Endothelial cell of umbilical vein (primary cell): ENCODE measurements at regions not wholly inside any gene's neighbourhood (a gene's known extent, or its start where the extent isn't known, plus 50 kb on each side); places are given as distances from the start of the nearest gene placed in this dataset.

Source experiments
- BruUV-seq: library from RNA; stranded (reverse); fragments of 400-500 nt; replicated peaks from 2 replicates; lab custom pipeline; 2021; lab: Mats Ljungman, UMichigan
- CTCF ChIA-PET: fragments of 300-600, 350-600 bp; sonication (Branson Sonifier 250); formaldehyde crosslinking; loops from one replicate; lab custom pipeline; 2021; ENCODE audit warnings: antibody characterized with exemption, inconsistent platforms; lab: Charles Lee
- POLR2A ChIA-PET: fragments of 300-600, 350-600 bp; sonication (Branson Sonifier 250); formaldehyde crosslinking; loops from one replicate; lab custom pipeline; 2021; ENCODE audit warnings: antibody characterized with exemption, inconsistent platforms; lab: Charles Lee
- DNase-seq: peaks from one replicate; pipeline ENCODE4 v3.0.0-alpha.2; 2011; ENCODE audit warnings: low read depth, low spot score
- FAIRE-seq: peaks from 2 replicates; lab custom pipeline; 2011; peaks lifted over from hg19 to GRCh38; lab: Jason Lieb, UNC
- H2AFZ ChIP-seq: 2 replicates; pipeline ENCODE4 v1.6.0; 2012; ENCODE audit warnings: low read depth, low read length, control low read depth, inconsistent platforms
- H3K27ac ChIP-seq: 2 replicates; pipeline ENCODE4 v1.5.1; 2011; ENCODE audit warnings: low read depth, mild to moderate bottlenecking, control low read depth, low read length, moderate library complexity; ENCODE audit not compliant: insufficient read depth
- H3K27me3 ChIP-seq, 2 experiments: 2 replicates each; pipeline versions ENCODE4 v1.6.0 to v1.6.1; 2011; ENCODE audit warnings: low read length in 2 of 2, mixed read lengths in 1 of 2; ENCODE audit not compliant: control insufficient read depth in 2 of 2, insufficient read depth in 2 of 2
- H3K36me3 ChIP-seq, 2 experiments: 2 replicates in 1 of 2; 3 replicates in 1 of 2; pipeline ENCODE4 v1.5.1; 2011; ENCODE audit warnings: low read length in 2 of 2, mild to moderate bottlenecking in 1 of 2, moderate library complexity in 1 of 2; ENCODE audit not compliant: control insufficient read depth in 2 of 2, insufficient read depth in 2 of 2; ENCODE audit errors: extremely low read depth in 1 of 2
- H3K4me1 ChIP-seq: 3 replicates; pipeline ENCODE4 v1.5.1; 2011; ENCODE audit warnings: mild to moderate bottlenecking, low read length; ENCODE audit not compliant: control insufficient read depth, insufficient read depth; ENCODE audit errors: extremely low read depth
- H3K4me2 ChIP-seq: 2 replicates; pipeline ENCODE4 v1.6.1; 2011; ENCODE audit warnings: low read length, control low read depth, mixed read lengths; ENCODE audit not compliant: insufficient read depth
- H3K4me3 ChIP-seq, 3 experiments: fragments of 200-600 bp in 1 of 3; sonication (generic), shearing (Covaris generic) in 1 of 3; replicated peaks in 1 of 3; 2 replicates each; pipeline ENCODE4 v1.5.1; 2011 to 2016; ENCODE audit warnings: control low read depth in 3 of 3, low read length in 3 of 3, mild to moderate bottlenecking in 2 of 3, inconsistent platforms in 1 of 3, low read depth in 1 of 3, moderate library complexity in 1 of 3; ENCODE audit not compliant: insufficient read depth in 1 of 3
- H3K79me2 ChIP-seq: 2 replicates; pipeline ENCODE4 v1.6.0; 2012; ENCODE audit warnings: low read length, inconsistent platforms; ENCODE audit not compliant: control insufficient read depth, insufficient read depth
- H3K9ac ChIP-seq: replicated peaks from 2 replicates; pipeline ENCODE3; 2011; ENCODE audit warnings: low read length, control low read depth; ENCODE audit not compliant: insufficient read depth; ENCODE audit errors: extremely low read depth
- H3K9me1 ChIP-seq: replicated peaks from 3 replicates; pipeline ENCODE4 v1.6.0; 2011; ENCODE audit warnings: mild to moderate bottlenecking, low read length; ENCODE audit not compliant: control insufficient read depth, insufficient read depth; ENCODE audit errors: extremely low read depth
- H3K9me3 ChIP-seq: replicated peaks from 2 replicates; pipeline ENCODE4 v1.5.1; 2012; ENCODE audit warnings: low read length, inconsistent platforms; ENCODE audit not compliant: control insufficient read depth, insufficient read depth
- H4K20me1 ChIP-seq: replicated peaks from 2 replicates; pipeline ENCODE3; 2011; ENCODE audit warnings: mild to moderate bottlenecking, low read length; ENCODE audit not compliant: control insufficient read depth, insufficient read depth; ENCODE audit errors: extremely low read depth
- CTCF ChIP-seq, 2 donors: IDR thresholded peaks; 1 replicate in 1 of 2; 2 replicates in 1 of 2; pipeline ENCODE4 v1.5.1; 2011; ENCODE audit warnings: low read length in 2 of 2, mild to moderate bottlenecking in 2 of 2, moderate library complexity in 2 of 2, control low read depth in 1 of 2, inconsistent platforms in 1 of 2, low read depth in 1 of 2; ENCODE audit not compliant: insufficient read depth in 1 of 2; ENCODE audit errors: extremely low read depth in 1 of 2
- EZH2 ChIP-seq: IDR thresholded peaks from 2 replicates; pipeline ENCODE4 v1.6.1; 2012; ENCODE audit warnings: borderline replicate concordance, low read depth, mild to moderate bottlenecking, moderate library complexity, low read length, inconsistent platforms; ENCODE audit not compliant: severe bottlenecking
- GATA2 ChIP-seq: IDR thresholded peaks from 2 replicates; pipeline ENCODE4 v1.7.0; 2011; ENCODE audit warnings: low read depth, mild to moderate bottlenecking, moderate library complexity, mixed read lengths, low read length; ENCODE audit not compliant: insufficient read length, insufficient read depth
- JUN ChIP-seq: IDR thresholded peaks from 2 replicates; pipeline ENCODE4 v1.6.1; 2011; ENCODE audit warnings: borderline replicate concordance, low read depth; ENCODE audit not compliant: insufficient read length, insufficient read depth
- MYC ChIP-seq: IDR thresholded peaks from one replicate; pipeline ENCODE4 v1.6.1; 2011; ENCODE audit warnings: mild to moderate bottlenecking, low read depth, low read length
- dilution Hi-C: fragments of 300-500 bp; cut with MboI; formaldehyde crosslinking; loops from one replicate; pipeline ENCODE4 v1.15.0; 2019; ENCODE audit warnings: low sequenced_read_pairs; ENCODE audit not compliant: extremely low pct_ligation_motif_present
- intact Hi-C: fragments of 100-400 bp; cut with micrococcal nuclease; formaldehyde crosslinking; loops from one replicate; pipeline ENCODE4 v1.10.0; 2022

- H3K9me1 ChIP-seq: no peaks in the 10 kb centered on the region
- H3K27ac ChIP-seq: no peak overlapping the region
- intact Hi-C loops (no loop called here), dilution Hi-C loops (no loop called here)
- no peak overlapping the region for H2AFZ ChIP-seq
- FAIRE-seq: no peak
- no TSS peak for BruUV-seq
- H3K27me3 ChIP-seq: no peaks in the 10 kb centered on the region
- TF ChIP-seq EZH2 (no peak), MYC (no peak), JUN (no peak), GATA2 (no peak), CTCF (IDR thresholded peaks at IDR 0.05; ENCODE audit: extremely low read depth in 1 of 2, insufficient read depth in 1 of 2, low read depth in 1 of 2, low read length in 2 of 2) (no peak)
- H3K4me1 ChIP-seq: no peaks in the 10 kb centered on the region
- no peaks in the 10 kb centered on the region for H3K79me2 ChIP-seq
- H4K20me1 ChIP-seq: no peaks in the 10 kb centered on the region
- H3K9me3 ChIP-seq: peaks cover 18% of the 10 kb centered on the region
- DNase-seq: no peak
- no peak overlapping the region for H3K9ac ChIP-seq
- no peak overlapping the region for H3K4me2 ChIP-seq
- H3K36me3 ChIP-seq: no peaks in the 10 kb centered on the region
- H3K4me3 ChIP-seq: no peak overlapping the region
- CTCF ChIA-PET: no interaction called here
- POLR2A ChIA-PET: no interaction called here
Measured at GRCh38 chr10:131017566-131018285, 293.8 kb downstream of the TCERG1L start.
